Neuronal stem cell (in vitro differentiated cells): ENCODE measurements at regions not wholly inside any gene's neighbourhood (a gene's known extent, or its start where the extent isn't known, plus 50 kb on each side); places are given as distances from the start of the nearest gene placed in this dataset.

Experiments
- DNase-seq: peaks from one replicate; pipeline ENCODE4 v3.0.0-alpha.2; 2013; ENCODE audit warnings: low spot score
- H2AFZ ChIP-seq: one replicate; pipeline ENCODE4 v1.6.1; 2013; ENCODE audit warnings: mild to moderate bottlenecking, low read length, inconsistent platforms
- H2AK5ac ChIP-seq: 2 replicates; pipeline ENCODE4 v1.6.1; 2013; ENCODE audit warnings: low read depth, mild to moderate bottlenecking, inconsistent platforms, low read length, moderate library complexity, mixed read lengths
- H2BK120ac ChIP-seq: 2 replicates; pipeline ENCODE4 v1.6.1; 2013; ENCODE audit warnings: low read depth, mild to moderate bottlenecking, inconsistent platforms, low read length, moderate library complexity, mixed read lengths
- H2BK12ac ChIP-seq: one replicate; pipeline ENCODE4 v1.6.1; 2013; ENCODE audit warnings: low read length, inconsistent platforms
- H2BK15ac ChIP-seq: 2 replicates; pipeline ENCODE4 v1.6.1; 2013; ENCODE audit warnings: mild to moderate bottlenecking, low read length, inconsistent platforms, mixed read lengths
- H2BK5ac ChIP-seq: one replicate; pipeline ENCODE4 v1.6.1; 2013; ENCODE audit warnings: inconsistent platforms, mild to moderate bottlenecking, low read length, moderate library complexity
- H3K14ac ChIP-seq: one replicate; pipeline ENCODE4 v1.6.1; 2013; ENCODE audit warnings: low read length, inconsistent platforms
- H3K18ac ChIP-seq: 2 replicates; pipeline ENCODE4 v1.6.1; 2013; ENCODE audit warnings: low read length, inconsistent platforms
- H3K23ac ChIP-seq: 2 replicates; pipeline ENCODE4 v1.6.1; 2013; ENCODE audit warnings: low read depth, mild to moderate bottlenecking, mixed read lengths, low read length, inconsistent platforms; ENCODE audit not compliant: poor library complexity
- H3K27ac ChIP-seq: replicated peaks from 3 replicates; pipeline ENCODE4 v1.5.1; 2013; ENCODE audit warnings: low read length, inconsistent platforms
- H3K27me3 ChIP-seq, 3 experiments: 2 replicates each; pipeline ENCODE4 v1.6.1; 2013; ENCODE audit warnings: low read length in 3 of 3, mild to moderate bottlenecking in 2 of 3, inconsistent platforms in 1 of 3, low read depth in 1 of 3, mixed read lengths in 1 of 3, moderate library complexity in 1 of 3; ENCODE audit not compliant: control insufficient read depth in 3 of 3, insufficient read depth in 3 of 3
- H3K36me3 ChIP-seq, 2 donors: replicated peaks in 1 of 2; 2 replicates each; pipeline ENCODE4 v1.6.1; 2013; ENCODE audit warnings: low read length in 2 of 2; ENCODE audit not compliant: control insufficient read depth in 2 of 2, insufficient read depth in 2 of 2
- H3K4ac ChIP-seq: 2 replicates; pipeline ENCODE4 v1.6.1; 2013; ENCODE audit warnings: inconsistent platforms, mild to moderate bottlenecking, low read length, moderate library complexity
- H3K4me1 ChIP-seq, 2 donors: 1 replicate in 1 of 2; 2 replicates in 1 of 2; pipeline ENCODE4 v1.6.1; 2013; ENCODE audit warnings: low read length in 2 of 2, low read depth in 1 of 2; ENCODE audit not compliant: control insufficient read depth in 2 of 2, insufficient read depth in 1 of 2
- H3K4me2 ChIP-seq: one replicate; pipeline ENCODE4 v1.6.1; 2013; ENCODE audit warnings: mild to moderate bottlenecking, low read length, inconsistent platforms; ENCODE audit not compliant: insufficient read depth, poor library complexity, severe bottlenecking
- H3K4me3 ChIP-seq, 2 donors: 2 replicates each; pipeline ENCODE4 v1.5.1; 2013; ENCODE audit warnings: low read length in 2 of 2, mild to moderate bottlenecking in 2 of 2, inconsistent platforms in 1 of 2, moderate library complexity in 1 of 2
- H3K79me1 ChIP-seq: one replicate; pipeline ENCODE4 v1.6.1; 2013; ENCODE audit warnings: low read depth, mild to moderate bottlenecking, inconsistent platforms, low read length, moderate library complexity
- H3K9ac ChIP-seq: one replicate; pipeline ENCODE4 v1.6.1; 2013; ENCODE audit warnings: mild to moderate bottlenecking, low read depth, low read length, inconsistent platforms; ENCODE audit not compliant: poor library complexity
- H3K9me3 ChIP-seq, 2 donors: replicated peaks in 1 of 2; 2 replicates each; pipeline versions ENCODE3 to v1.6.1; 2013; ENCODE audit warnings: low read length in 2 of 2, mild to moderate bottlenecking in 2 of 2, inconsistent platforms in 1 of 2, low read depth in 1 of 2, mixed read lengths in 1 of 2, moderate library complexity in 1 of 2; ENCODE audit not compliant: control insufficient read depth in 2 of 2, insufficient read depth in 1 of 2
- H4K8ac ChIP-seq: one replicate; pipeline ENCODE4 v1.6.1; 2013; ENCODE audit warnings: low read depth, mild to moderate bottlenecking, inconsistent platforms, low read length, moderate library complexity
- H4K91ac ChIP-seq: one replicate; pipeline ENCODE4 v1.6.1; 2013; ENCODE audit warnings: low read length, low read depth, mild to moderate bottlenecking, inconsistent platforms; ENCODE audit not compliant: poor library complexity
- WGBS, 2 donors: extraction: QIAGEN DNeasy Blood & Tissue Kit; methylation state at CpG; one replicate each; pipeline ENCODE4 v1.1.7; 2013; ENCODE audit warnings: missing lambda C conversion rate in 2 of 2, mixed read lengths in 1 of 2; ENCODE audit not compliant: insufficient read length in 2 of 2, insufficient replicate concordance in 1 of 2; ENCODE audit errors: extremely low coverage in 2 of 2; 5-methylcytosine and 5-hydroxymethylcytosine counted together

GRCh38 chr6:145247692-145248419 lies 487.5 kb downstream of the EPM2A start:
- H3K4me3 ChIP-seq, result no peak overlapping the region
- no peak overlapping the region for H2BK15ac ChIP-seq
- H3K4me1 ChIP-seq, result peaks cover 5 to 16% of the 10 kb centered on the region in 2 donors
- H3K27ac ChIP-seq, result no peak overlapping the region
- no peak overlapping the region for H3K9ac ChIP-seq
- H2BK5ac ChIP-seq, result no peak overlapping the region
- H3K79me1 ChIP-seq, result no peaks in the 10 kb centered on the region
- no peak overlapping the region for H4K91ac ChIP-seq
- H2AK5ac ChIP-seq, result no peak overlapping the region
- no peak overlapping the region for H3K18ac ChIP-seq
- DNase-seq, result no peak
- no peak overlapping the region for H4K8ac ChIP-seq
- no peak overlapping the region for H2BK12ac ChIP-seq
- H3K9me3 ChIP-seq, result no peaks in the 10 kb centered on the region
- no peak overlapping the region for H2AFZ ChIP-seq
- no peaks in the 10 kb centered on the region for H3K27me3 ChIP-seq
- H2BK120ac ChIP-seq, result no peak overlapping the region
- no peak overlapping the region for H3K4ac ChIP-seq
- WGBS, 2 donors, result no CpG with 5 or more reads among the region's 6 CpGs
- H3K14ac ChIP-seq, result no peak overlapping the region
- H3K4me2 ChIP-seq, result no peak overlapping the region
- no peak overlapping the region for H3K23ac ChIP-seq
- H3K36me3 ChIP-seq, result no peaks in the 10 kb centered on the region

GRCh38 chr6:145250436-145250835 lies 484.9 kb downstream of the EPM2A start:
- H2BK15ac ChIP-seq, result no peak overlapping the region
- no peak overlapping the region for H3K14ac ChIP-seq
- H3K36me3 ChIP-seq, result no peaks in the 10 kb centered on the region
- H4K91ac ChIP-seq, result no peak overlapping the region
- H2BK120ac ChIP-seq, result no peak overlapping the region
- H4K8ac ChIP-seq, result no peak overlapping the region
- WGBS, 2 donors, result no CpG with 5 or more reads among the region's 3 CpGs
- no peak overlapping the region for H3K4ac ChIP-seq
- H3K27me3 ChIP-seq, result no peaks in the 10 kb centered on the region
- H3K4me1 ChIP-seq, result peaks cover under 1 to 5% of the 10 kb centered on the region in 2 donors
- H2AFZ ChIP-seq, result no peak overlapping the region
- H2AK5ac ChIP-seq, result no peak overlapping the region
- H3K4me2 ChIP-seq, result no peak overlapping the region
- no peak overlapping the region for H3K9ac ChIP-seq
- H2BK12ac ChIP-seq, result no peak overlapping the region
- H3K23ac ChIP-seq, result no peak overlapping the region
- no peak overlapping the region for H3K18ac ChIP-seq
- no peak overlapping the region for H2BK5ac ChIP-seq
- no peak for DNase-seq
- no peak overlapping the region for H3K27ac ChIP-seq
- H3K9me3 ChIP-seq, result no peaks in the 10 kb centered on the region
- no peak overlapping the region for H3K4me3 ChIP-seq
- no peaks in the 10 kb centered on the region for H3K79me1 ChIP-seq

GRCh38 chr6:145252737-145253136 lies 482.6 kb downstream of the EPM2A start:
- no peak overlapping the region for H2AK5ac ChIP-seq
- H3K4me2 ChIP-seq, result no peak overlapping the region
- H2BK5ac ChIP-seq, result no peak overlapping the region
- no peaks in the 10 kb centered on the region for H3K36me3 ChIP-seq
- H2BK15ac ChIP-seq, result no peak overlapping the region
- H2BK12ac ChIP-seq, result no peak overlapping the region
- no peaks in the 10 kb centered on the region for H3K79me1 ChIP-seq
- H3K14ac ChIP-seq, result no peak overlapping the region
- no peak overlapping the region for H3K27ac ChIP-seq
- no peak overlapping the region for H4K91ac ChIP-seq
- H3K4me1 ChIP-seq, result peaks cover 0 to 1% of the 10 kb centered on the region in 2 donors
- H2BK120ac ChIP-seq, result no peak overlapping the region
- no peaks in the 10 kb centered on the region for H3K27me3 ChIP-seq
- no peak overlapping the region for H3K18ac ChIP-seq
- H3K9ac ChIP-seq, result no peak overlapping the region
- DNase-seq, result no peak
- H3K4ac ChIP-seq, result no peak overlapping the region
- no peak overlapping the region for H3K4me3 ChIP-seq
- no peaks in the 10 kb centered on the region for H3K9me3 ChIP-seq
- no peak overlapping the region for H2AFZ ChIP-seq
- H3K23ac ChIP-seq, result no peak overlapping the region
- H4K8ac ChIP-seq, result no peak overlapping the region

GRCh38 chr6:145254649-145255401 lies 480.5 kb downstream of the EPM2A start:
- no peak overlapping the region for H2BK15ac ChIP-seq
- H2BK12ac ChIP-seq, result no peak overlapping the region
- no peak overlapping the region for H2AFZ ChIP-seq
- no peak overlapping the region for H3K4me2 ChIP-seq
- no peaks in the 10 kb centered on the region for H3K27me3 ChIP-seq
- no peaks in the 10 kb centered on the region for H3K9me3 ChIP-seq
- H3K14ac ChIP-seq, result no peak overlapping the region
- no peak overlapping the region for H3K27ac ChIP-seq
- no peak overlapping the region for H3K9ac ChIP-seq
- H2BK5ac ChIP-seq, result no peak overlapping the region
- H3K4me3 ChIP-seq, result no peak overlapping the region
- no peaks in the 10 kb centered on the region for H3K4me1 ChIP-seq
- no peak overlapping the region for H3K23ac ChIP-seq
- no peak overlapping the region for H2BK120ac ChIP-seq
- no peak overlapping the region for H3K4ac ChIP-seq
- H4K91ac ChIP-seq, result no peak overlapping the region
- DNase-seq, result no peak
- H3K36me3 ChIP-seq, result no peaks in the 10 kb centered on the region
- WGBS, 2 donors, result no CpG with 5 or more reads among the region's 5 CpGs
- no peak overlapping the region for H2AK5ac ChIP-seq
- H4K8ac ChIP-seq, result no peak overlapping the region
- no peaks in the 10 kb centered on the region for H3K79me1 ChIP-seq
- no peak overlapping the region for H3K18ac ChIP-seq
